HEK293 (cell line): ENCODE measurements at regions not wholly inside any gene's neighbourhood (a gene's known extent, or its start where the extent isn't known, plus 50 kb on each side); places are given as distances from the start of the nearest gene placed in this dataset.

Source experiments
- ATF2 ChIP-seq: fragments of 450-650 bp; formaldehyde crosslinking; IDR thresholded peaks from 2 replicates; pipeline ENCODE4 v1.5.1; 2016; ENCODE audit warnings: missing biosample characterization, missing genetic modification characterization, low read depth
- KLF1 ChIP-seq: fragments of 450-650 bp; formaldehyde crosslinking; IDR thresholded peaks from 2 replicates; pipeline ENCODE4 v1.5.1; 2016; ENCODE audit warnings: missing biosample characterization, missing genetic modification characterization
- MEIS1 ChIP-seq: sonication (generic); formaldehyde crosslinking; IDR thresholded peaks from 2 replicates; pipeline ENCODE4 v1.8.1; 2022; ENCODE audit warnings: missing genetic modification reagents, mild to moderate bottlenecking, borderline replicate concordance
- ZBTB20 ChIP-seq: fragments of 450-650 bp; formaldehyde crosslinking; IDR thresholded peaks from 2 replicates; pipeline ENCODE4 v1.5.1; 2016; ENCODE audit warnings: missing biosample characterization, missing genetic modification characterization
- ZBTB21 ChIP-seq: fragments of 450-650 bp; formaldehyde crosslinking; IDR thresholded peaks from 2 replicates; pipeline ENCODE4 v1.5.1; 2017; ENCODE audit warnings: missing biosample characterization, missing genetic modification characterization
- ZNF214 ChIP-seq: fragments of 450-650 bp; formaldehyde crosslinking; IDR thresholded peaks from 2 replicates; pipeline ENCODE4 v1.5.1; 2017; ENCODE audit warnings: missing biosample characterization, mild to moderate bottlenecking, missing genetic modification characterization, borderline replicate concordance
- ZNF221 ChIP-seq: fragments of 450-650 bp; formaldehyde crosslinking; IDR thresholded peaks from 2 replicates; pipeline ENCODE4 v1.5.1; 2017; ENCODE audit warnings: missing biosample characterization, missing genetic modification characterization, borderline replicate concordance
- TF ChIP-seq, protein P1 (sequence below): fragments of 450-650 bp; formaldehyde crosslinking; IDR thresholded peaks from 2 replicates; pipeline ENCODE4 v1.5.1; 2016; ENCODE audit warnings: missing biosample characterization, missing genetic modification characterization
- TF ChIP-seq, protein P2 (sequence below): fragments of 450-650 bp; formaldehyde crosslinking; IDR thresholded peaks from 2 replicates; pipeline ENCODE4 v1.5.1; 2017; ENCODE audit warnings: missing biosample characterization, missing genetic modification characterization

DNA sequence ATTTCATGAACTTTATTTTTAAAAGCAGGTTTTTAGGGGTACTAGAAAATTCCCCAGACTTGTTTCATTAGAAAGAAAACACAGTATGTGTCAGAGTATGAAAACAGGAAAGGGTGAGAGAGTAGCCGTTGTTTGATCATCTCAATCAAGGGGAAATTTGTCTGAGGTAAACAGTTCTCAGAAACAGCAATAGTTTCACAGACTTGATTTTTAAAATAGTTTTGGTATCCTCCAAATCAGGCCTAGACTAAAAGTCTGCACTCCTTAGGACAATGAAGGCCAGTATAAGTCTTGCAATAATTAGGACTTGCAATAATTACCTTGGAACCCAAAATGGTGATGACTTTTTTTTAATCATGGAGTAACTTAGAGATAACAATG lies 176.6 kb upstream of the TAB2 start:
- TF ChIP-seq, protein P1, sequence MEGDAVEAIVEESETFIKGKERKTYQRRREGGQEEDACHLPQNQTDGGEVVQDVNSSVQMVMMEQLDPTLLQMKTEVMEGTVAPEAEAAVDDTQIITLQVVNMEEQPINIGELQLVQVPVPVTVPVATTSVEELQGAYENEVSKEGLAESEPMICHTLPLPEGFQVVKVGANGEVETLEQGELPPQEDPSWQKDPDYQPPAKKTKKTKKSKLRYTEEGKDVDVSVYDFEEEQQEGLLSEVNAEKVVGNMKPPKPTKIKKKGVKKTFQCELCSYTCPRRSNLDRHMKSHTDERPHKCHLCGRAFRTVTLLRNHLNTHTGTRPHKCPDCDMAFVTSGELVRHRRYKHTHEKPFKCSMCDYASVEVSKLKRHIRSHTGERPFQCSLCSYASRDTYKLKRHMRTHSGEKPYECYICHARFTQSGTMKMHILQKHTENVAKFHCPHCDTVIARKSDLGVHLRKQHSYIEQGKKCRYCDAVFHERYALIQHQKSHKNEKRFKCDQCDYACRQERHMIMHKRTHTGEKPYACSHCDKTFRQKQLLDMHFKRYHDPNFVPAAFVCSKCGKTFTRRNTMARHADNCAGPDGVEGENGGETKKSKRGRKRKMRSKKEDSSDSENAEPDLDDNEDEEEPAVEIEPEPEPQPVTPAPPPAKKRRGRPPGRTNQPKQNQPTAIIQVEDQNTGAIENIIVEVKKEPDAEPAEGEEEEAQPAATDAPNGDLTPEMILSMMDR = no peak
- TF ChIP-seq ZBTB21 (tag by site-specific recombination) = no peak
- TF ChIP-seq ATF2 (tag by site-specific recombination) = no peak
- TF ChIP-seq, protein P2, sequence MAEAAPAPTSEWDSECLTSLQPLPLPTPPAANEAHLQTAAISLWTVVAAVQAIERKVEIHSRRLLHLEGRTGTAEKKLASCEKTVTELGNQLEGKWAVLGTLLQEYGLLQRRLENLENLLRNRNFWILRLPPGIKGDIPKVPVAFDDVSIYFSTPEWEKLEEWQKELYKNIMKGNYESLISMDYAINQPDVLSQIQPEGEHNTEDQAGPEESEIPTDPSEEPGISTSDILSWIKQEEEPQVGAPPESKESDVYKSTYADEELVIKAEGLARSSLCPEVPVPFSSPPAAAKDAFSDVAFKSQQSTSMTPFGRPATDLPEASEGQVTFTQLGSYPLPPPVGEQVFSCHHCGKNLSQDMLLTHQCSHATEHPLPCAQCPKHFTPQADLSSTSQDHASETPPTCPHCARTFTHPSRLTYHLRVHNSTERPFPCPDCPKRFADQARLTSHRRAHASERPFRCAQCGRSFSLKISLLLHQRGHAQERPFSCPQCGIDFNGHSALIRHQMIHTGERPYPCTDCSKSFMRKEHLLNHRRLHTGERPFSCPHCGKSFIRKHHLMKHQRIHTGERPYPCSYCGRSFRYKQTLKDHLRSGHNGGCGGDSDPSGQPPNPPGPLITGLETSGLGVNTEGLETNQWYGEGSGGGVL (tag by site-specific recombination) = no peak
- TF ChIP-seq ZNF221 = no peak
- no peak for TF ChIP-seq MEIS1 (CRISPR knock-in tag)
- TF ChIP-seq ZBTB20 (tag by site-specific recombination) = no peak
- TF ChIP-seq ZNF214 (tag by site-specific recombination) = no peak
- no peak for TF ChIP-seq KLF1
